IPS-18a (cell line): ENCODE measurements at regions not wholly inside any gene's neighbourhood (a gene's known extent, or its start where the extent isn't known, plus 50 kb on each side); places are given as distances from the start of the nearest gene placed in this dataset.

ENCODE experiments used
- H3K27ac ChIP-seq: one replicate; pipeline ENCODE4 v1.5.1; 2013; ENCODE audit warnings: low read length
- H3K27me3 ChIP-seq: one replicate; pipeline ENCODE4 v1.6.1; 2013; ENCODE audit warnings: mild to moderate bottlenecking, low read length; ENCODE audit not compliant: control insufficient read depth, insufficient read depth
- H3K36me3 ChIP-seq: one replicate; pipeline ENCODE4 v1.6.1; 2013; ENCODE audit warnings: low read depth, low read length; ENCODE audit not compliant: control insufficient read depth
- H3K4me1 ChIP-seq: one replicate; pipeline ENCODE4 v1.6.1; 2013; ENCODE audit warnings: low read depth, low read length; ENCODE audit not compliant: control insufficient read depth
- H3K4me3 ChIP-seq: one replicate; pipeline ENCODE4 v1.5.1; 2013; ENCODE audit warnings: low read length
- H3K9ac ChIP-seq: one replicate; pipeline ENCODE4 v1.6.1; 2013; ENCODE audit warnings: mild to moderate bottlenecking, low read length, moderate library complexity
- H3K9me3 ChIP-seq: one replicate; pipeline ENCODE4 v1.6.1; 2013; ENCODE audit warnings: low read depth, low read length; ENCODE audit not compliant: control insufficient read depth

GRCh38 chr15:25228261-25228660, 210.6 kb downstream of the UBE3A start:
- Histone ChIP-seq H3K27me3 (no peaks in the 10 kb centered on the region), H3K4me1 (no peaks in the 10 kb centered on the region), H3K4me3 (no peak overlapping the region), H3K9me3 (peaks cover 25% of the 10 kb centered on the region), H3K9ac (no peak overlapping the region), H3K36me3 (no peaks in the 10 kb centered on the region), H3K27ac (no peak overlapping the region)

DNA sequence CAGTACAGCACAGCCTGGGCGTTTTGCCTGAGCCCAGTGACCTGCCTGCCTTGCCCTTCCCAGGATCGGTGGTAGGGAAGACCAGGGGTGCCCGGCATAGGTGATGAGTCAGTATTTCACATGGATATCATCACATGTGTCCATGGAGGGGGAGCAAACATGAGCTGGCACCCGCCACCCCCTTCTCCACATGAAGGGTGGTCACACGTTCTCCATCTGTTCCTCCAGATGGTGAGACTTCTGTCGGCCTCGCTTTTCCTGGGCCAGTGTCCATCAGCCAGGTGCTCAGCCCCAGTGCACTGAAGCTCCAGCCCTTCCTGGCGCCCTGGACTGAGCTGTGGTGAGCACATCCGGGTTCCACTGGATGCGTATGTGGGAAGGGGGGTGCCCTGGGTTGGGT, 208.4 kb downstream of the UBE3A start:
- Histone ChIP-seq H3K27ac (no peak overlapping the region), H3K27me3 (no peaks in the 10 kb centered on the region), H3K9ac (no peak overlapping the region), H3K4me3 (no peak overlapping the region), H3K4me1 (no peaks in the 10 kb centered on the region), H3K36me3 (no peaks in the 10 kb centered on the region), H3K9me3 (peaks cover 24% of the 10 kb centered on the region)

GRCh38 chr15:25233766-25234350, 205.0 kb downstream of the UBE3A start:
- H3K27ac ChIP-seq: no peak overlapping the region
- no peak overlapping the region for H3K4me3 ChIP-seq
- no peaks in the 10 kb centered on the region for H3K36me3 ChIP-seq
- H3K4me1 ChIP-seq: no peaks in the 10 kb centered on the region
- no peaks in the 10 kb centered on the region for H3K27me3 ChIP-seq
- H3K9me3 ChIP-seq: peaks cover 16% of the 10 kb centered on the region
- H3K9ac ChIP-seq: no peak overlapping the region

DNA sequence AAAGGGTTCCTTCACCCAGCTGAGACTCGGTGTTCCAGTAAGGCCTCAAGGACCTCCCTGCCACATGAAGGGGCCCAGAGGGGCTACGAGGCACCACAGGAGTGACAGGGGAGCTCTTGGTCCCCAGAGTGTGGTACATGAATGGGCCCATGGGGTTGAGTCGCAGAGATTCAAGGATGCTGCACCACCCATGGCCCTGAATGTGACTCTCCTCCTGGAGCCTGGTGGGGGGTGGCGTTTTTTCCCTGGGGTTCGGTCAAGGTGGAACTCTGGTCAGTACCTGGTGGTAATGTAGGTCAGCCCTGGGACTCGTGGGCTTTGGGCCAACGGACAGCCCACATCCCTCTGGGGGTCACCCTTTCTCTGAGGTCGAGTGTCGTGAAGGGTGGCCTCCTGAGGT, 204.0 kb downstream of the UBE3A start:
- H3K36me3 ChIP-seq: no peaks in the 10 kb centered on the region
- H3K4me1 ChIP-seq: no peaks in the 10 kb centered on the region
- H3K9ac ChIP-seq: no peak overlapping the region
- no peak overlapping the region for H3K4me3 ChIP-seq
- peaks cover 18% of the 10 kb centered on the region for H3K9me3 ChIP-seq
- H3K27ac ChIP-seq: no peak overlapping the region
- H3K27me3 ChIP-seq: no peaks in the 10 kb centered on the region

GRCh38 chr15:25235391-25235790, 203.4 kb downstream of the UBE3A start:
- Histone ChIP-seq H3K9me3 (peaks cover 21% of the 10 kb centered on the region), H3K4me3 (no peak overlapping the region), H3K36me3 (no peaks in the 10 kb centered on the region), H3K9ac (no peak overlapping the region), H3K27me3 (no peaks in the 10 kb centered on the region), H3K4me1 (no peaks in the 10 kb centered on the region), H3K27ac (no peak overlapping the region)

- Histone ChIP-seq H3K27me3 (no peaks in the 10 kb centered on the region), H3K4me3 (no peak overlapping the region), H3K27ac (no peak overlapping the region), H3K4me1 (no peaks in the 10 kb centered on the region), H3K36me3 (no peaks in the 10 kb centered on the region), H3K9me3 (peaks cover 21% of the 10 kb centered on the region), H3K9ac (no peak overlapping the region)
Observed at GRCh38 chr15:25236143-25236860, 202.5 kb downstream of the UBE3A start.

DNA sequence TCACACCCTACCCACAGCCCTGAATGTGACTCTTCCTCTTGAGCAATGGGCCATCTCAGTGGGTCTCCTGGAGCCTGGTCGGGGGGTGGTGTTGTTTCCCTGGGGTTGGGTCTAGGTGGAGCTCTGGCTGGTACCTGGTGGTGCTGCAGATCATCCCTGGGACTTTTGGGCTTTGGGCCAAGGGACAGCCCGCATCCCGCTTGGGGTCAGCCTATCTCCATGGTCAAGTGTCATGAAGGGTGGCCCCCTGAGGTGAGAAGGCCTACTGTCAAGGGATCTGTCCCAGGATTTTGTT, 202.0 kb downstream of the UBE3A start:
- no peaks in the 10 kb centered on the region for H3K4me1 ChIP-seq
- peaks cover 21% of the 10 kb centered on the region for H3K9me3 ChIP-seq
- H3K27ac ChIP-seq: no peak overlapping the region
- no peaks in the 10 kb centered on the region for H3K36me3 ChIP-seq
- no peaks in the 10 kb centered on the region for H3K27me3 ChIP-seq
- no peak overlapping the region for H3K4me3 ChIP-seq
- H3K9ac ChIP-seq: no peak overlapping the region

DNA sequence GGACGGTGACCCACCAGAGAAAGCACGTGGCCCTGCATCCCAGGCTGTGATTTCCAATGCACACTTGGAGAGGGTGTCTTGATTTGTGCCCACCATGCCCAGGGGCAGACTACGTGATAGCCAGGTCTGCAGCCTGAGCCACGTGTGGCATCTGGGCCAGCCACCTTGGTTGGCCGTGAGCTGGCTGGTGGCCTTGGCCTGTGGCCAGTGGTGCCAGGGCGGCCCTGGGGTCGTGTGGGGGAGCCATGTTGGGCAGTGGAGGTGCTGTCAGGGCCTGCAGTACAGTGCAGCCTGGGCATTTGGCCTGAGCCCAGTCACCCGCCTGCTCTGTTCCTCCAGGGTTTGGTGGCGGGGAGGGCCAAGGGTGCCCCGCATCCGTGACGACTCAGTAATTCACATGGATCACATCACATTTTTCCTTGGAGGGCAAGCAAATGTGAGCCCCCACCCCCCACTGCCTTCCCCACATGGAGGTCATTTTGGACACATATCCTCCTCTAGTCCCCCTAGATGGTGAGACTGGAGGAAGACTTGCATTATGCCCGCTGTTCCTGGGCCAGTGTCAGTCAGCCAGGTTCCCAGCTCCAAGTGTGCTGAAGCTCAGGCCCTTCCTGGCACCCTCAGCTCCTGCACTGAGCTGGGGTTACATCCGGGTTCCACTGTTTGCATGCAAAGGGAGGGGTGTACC, 201.4 kb downstream of the UBE3A start:
- H3K27me3 ChIP-seq: no peaks in the 10 kb centered on the region
- H3K4me1 ChIP-seq: no peaks in the 10 kb centered on the region
- H3K36me3 ChIP-seq: no peaks in the 10 kb centered on the region
- no peak overlapping the region for H3K27ac ChIP-seq
- H3K4me3 ChIP-seq: no peak overlapping the region
- peaks cover 25% of the 10 kb centered on the region for H3K9me3 ChIP-seq
- no peak overlapping the region for H3K9ac ChIP-seq

- Histone ChIP-seq H3K9me3 (peaks cover 31% of the 10 kb centered on the region), H3K27ac (no peak overlapping the region), H3K4me3 (no peak overlapping the region), H3K4me1 (no peaks in the 10 kb centered on the region), H3K9ac (no peak overlapping the region), H3K36me3 (no peaks in the 10 kb centered on the region), H3K27me3 (no peaks in the 10 kb centered on the region)
Observed at GRCh38 chr15:25238126-25238525, 200.7 kb downstream of the UBE3A start.

- H3K4me3 ChIP-seq: no peak overlapping the region
- no peaks in the 10 kb centered on the region for H3K27me3 ChIP-seq
- no peaks in the 10 kb centered on the region for H3K4me1 ChIP-seq
- H3K9me3 ChIP-seq: peaks cover 34% of the 10 kb centered on the region
- H3K27ac ChIP-seq: no peak overlapping the region
- H3K9ac ChIP-seq: no peak overlapping the region
- no peaks in the 10 kb centered on the region for H3K36me3 ChIP-seq
Observed at GRCh38 chr15:25238716-25239470, 199.9 kb downstream of the UBE3A start.

- no peaks in the 10 kb centered on the region for H3K4me1 ChIP-seq
- H3K36me3 ChIP-seq: no peaks in the 10 kb centered on the region
- peaks cover 37% of the 10 kb centered on the region for H3K9me3 ChIP-seq
- H3K27ac ChIP-seq: no peak overlapping the region
- no peaks in the 10 kb centered on the region for H3K27me3 ChIP-seq
- H3K9ac ChIP-seq: no peak overlapping the region
- H3K4me3 ChIP-seq: no peak overlapping the region
Observed at GRCh38 chr15:25239471-25240345, 199.1 kb downstream of the UBE3A start.
